NOMO-1 (cell line): ENCODE measurements at regions not wholly inside any gene's neighbourhood (a gene's known extent, or its start where the extent isn't known, plus 50 kb on each side); places are given as distances from the start of the nearest gene placed in this dataset.
"Not testable (repeated sequence)": the region's sequence is repeated elsewhere in the genome, so short reads cannot be mapped to it uniquely, and the experiment has no call there.

ENCODE experiments used
- DNase-seq, 2 experiments: peaks; one replicate each; lab custom pipeline; 2025; ENCODE audit not compliant: unreplicated experiment in 2 of 2; lab: John Stamatoyannopoulos, UW

- DNase-seq: no peak
These were observed 115.1 kb upstream of the MAP3K7 start for GRCh38 chr6:90701926-90702325.

- DNase-seq: peak; percentile 48 to 81
These were observed 114.4 kb upstream of the MAP3K7 start for GRCh38 chr6:90701146-90701781.

- DNase-seq: no peak
These were observed 108.4 kb upstream of the MAP3K7 start for GRCh38 chr6:90695316-90695715.

GRCh38 chr6:90694802-90695201, 107.9 kb upstream of the MAP3K7 start:
- no peak for DNase-seq

DNA sequence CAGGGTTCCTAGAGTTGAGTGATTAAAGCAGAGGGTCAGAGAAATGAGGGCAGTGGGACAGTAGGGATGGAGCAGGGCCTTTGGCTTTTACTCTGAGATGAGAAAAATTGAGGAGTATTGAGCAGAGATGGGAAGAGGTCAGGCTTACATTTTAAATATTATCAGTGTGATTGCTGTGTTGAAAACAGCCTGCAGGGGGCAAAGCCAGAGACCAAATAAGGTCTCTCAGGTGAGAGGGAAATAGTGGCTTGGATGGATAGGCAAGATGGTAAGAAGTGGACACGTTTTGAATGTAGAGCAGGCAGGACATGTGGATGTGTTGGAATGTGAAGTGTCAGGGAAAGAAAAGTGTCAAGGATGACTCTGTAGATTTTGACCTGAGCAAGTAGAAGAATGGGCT, 105.0 kb upstream of the MAP3K7 start:
- DNase-seq: no peak

GRCh38 chr6:90689172-90689571, 102.3 kb upstream of the MAP3K7 start:
- peak in 1 of 2 experiments; percentile 30 for DNase-seq

- no peak for DNase-seq
These were observed 101.0 kb upstream of the MAP3K7 start for GRCh38 chr6:90687775-90688380.

GRCh38 chr6:90681863-90682262, 95.0 kb upstream of the MAP3K7 start:
- DNase-seq: no peak

- no peak for DNase-seq
These were observed 91.3 kb upstream of the MAP3K7 start for GRCh38 chr6:90678049-90678779.

DNA sequence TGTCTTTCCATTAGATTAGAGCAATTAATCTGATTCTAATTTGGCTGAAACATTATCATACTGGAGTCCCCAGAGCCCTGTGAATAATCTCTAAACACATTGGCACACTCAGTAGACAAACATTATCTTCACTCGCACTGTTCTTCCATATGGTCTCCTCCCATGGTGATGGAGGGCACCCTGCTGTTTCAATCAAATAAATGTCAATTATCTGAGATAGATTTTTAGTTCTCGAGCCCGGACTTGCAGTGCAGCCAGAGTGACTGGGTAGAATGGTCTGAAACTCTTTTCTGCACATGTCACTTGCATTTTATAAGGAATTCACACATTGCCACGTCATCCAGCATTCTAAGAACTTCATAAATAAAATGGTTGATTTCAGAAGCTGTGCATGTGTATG, 90.6 kb upstream of the MAP3K7 start:
- DNase-seq: no peak

DNA sequence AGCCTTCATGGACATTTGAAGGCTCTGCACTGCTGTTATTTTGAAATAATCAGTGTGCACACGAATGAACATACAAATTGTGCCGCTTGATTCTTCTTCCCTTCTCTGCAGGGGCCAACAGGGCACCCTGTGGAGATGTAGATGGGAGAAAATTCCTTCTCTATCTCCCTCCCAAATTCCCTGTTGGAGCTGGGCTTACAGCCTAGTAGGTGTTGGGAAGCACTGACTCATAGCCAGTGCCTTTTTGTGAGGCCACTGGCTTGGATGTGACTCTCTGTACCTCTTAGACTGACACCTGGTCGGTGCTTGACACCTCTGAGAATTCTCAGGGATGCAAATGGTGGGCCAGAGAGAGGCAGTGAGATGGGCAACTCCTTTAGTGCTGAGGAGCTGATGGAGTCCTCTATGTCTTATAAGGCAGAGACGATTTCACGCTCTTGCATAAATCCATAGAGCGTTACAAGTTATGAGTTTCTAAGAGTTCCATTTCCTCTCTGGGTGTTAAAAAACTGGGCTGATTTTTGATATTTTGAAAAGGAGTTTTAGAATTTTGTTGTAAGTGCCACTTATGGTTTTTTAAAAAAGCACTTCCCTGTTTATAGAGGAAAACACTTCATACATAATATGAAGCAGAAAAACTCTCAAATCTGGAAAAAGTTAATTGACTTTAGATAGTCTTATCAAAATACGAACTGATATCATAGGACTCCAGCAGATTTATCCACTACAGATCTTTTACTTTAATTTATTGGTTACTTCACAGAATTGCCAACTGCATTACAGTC, 89.8 kb upstream of the MAP3K7 start:
- DNase-seq: no peak

DNA sequence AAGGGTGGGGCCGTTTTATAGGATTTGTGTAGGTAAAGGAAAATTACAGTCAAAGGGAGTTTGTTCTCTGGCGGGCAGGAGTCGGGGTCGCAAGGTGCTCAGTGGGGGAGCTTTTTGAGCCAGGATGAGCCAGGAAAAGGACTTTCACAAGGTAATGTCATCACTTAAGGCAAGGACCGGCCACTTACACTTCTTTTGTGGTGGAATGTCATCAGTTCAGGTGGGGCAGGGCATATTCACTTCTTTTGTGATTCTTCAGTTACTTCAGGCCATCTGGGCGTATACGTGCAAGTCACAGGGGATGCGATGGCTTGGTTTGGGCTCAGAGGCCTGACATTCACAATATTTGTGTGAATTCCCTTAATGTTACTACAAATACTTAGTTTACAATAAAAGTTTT, 88.2 kb upstream of the MAP3K7 start:
- DNase-seq: not testable (repeated sequence)

DNA sequence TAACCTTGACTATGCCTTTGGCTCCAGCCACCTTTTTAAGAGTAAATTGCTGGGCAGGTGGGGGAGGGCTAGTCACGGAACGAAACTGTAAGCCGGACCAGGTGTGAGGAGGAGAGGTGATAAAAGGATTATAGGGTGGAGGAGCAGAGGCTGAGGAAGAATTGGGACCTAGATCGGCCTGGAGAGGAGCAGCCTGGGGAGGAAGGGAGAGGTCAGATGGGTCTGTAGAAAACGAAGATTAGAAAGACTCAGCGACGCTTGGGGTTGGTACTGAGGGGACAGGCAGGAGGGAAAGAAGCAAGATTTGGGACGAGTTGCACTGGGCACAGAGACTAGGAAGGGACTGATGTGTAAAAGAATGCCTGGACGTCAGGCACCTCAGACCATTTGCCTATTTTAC, 87.2 kb upstream of the MAP3K7 start:
- not testable (repeated sequence) for DNase-seq

- DNase-seq: no peak
These were observed 83.0 kb upstream of the MAP3K7 start for GRCh38 chr6:90669846-90670245.

DNA sequence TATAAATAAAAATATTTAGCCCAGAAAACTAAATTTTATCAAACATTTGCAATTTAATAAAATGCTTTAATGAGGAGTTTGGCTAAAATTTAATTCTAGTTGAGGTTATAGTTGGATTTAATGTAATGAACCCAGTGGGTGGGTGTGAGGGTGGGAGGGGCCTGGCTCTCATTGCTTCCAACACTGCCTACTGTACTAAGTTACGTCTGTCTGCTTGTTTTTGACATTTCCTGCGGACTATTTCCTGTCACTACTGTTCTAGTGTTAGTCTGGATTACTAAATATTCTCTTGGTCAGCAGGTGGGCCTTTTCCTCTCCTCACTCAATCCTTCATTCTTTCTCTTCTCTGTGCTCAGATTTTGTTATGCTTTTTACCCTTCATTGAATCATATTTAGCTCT, 82.5 kb upstream of the MAP3K7 start:
- DNase-seq: no peak

DNA sequence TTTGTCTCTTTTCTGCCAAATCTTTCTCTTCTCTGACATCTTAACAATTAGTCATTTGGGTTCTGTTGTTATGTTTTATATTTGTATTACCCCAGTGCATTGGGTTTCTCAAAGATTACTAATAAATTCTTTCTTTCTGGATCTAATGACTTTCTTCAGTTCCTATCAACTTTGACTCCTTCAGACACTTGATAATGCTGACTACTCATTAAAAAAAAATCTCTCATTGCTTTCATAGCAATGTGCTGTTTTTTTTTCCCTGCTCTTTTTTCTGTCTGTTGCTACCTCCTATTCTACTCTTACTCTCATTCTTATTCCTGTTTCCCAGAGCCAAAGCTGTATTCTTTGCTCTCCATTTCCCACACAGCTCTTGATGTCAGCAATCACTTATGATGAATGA, 81.3 kb upstream of the MAP3K7 start:
- no peak for DNase-seq

GRCh38 chr6:90663873-90664272, 77.0 kb upstream of the MAP3K7 start:
- DNase-seq: no peak

DNA sequence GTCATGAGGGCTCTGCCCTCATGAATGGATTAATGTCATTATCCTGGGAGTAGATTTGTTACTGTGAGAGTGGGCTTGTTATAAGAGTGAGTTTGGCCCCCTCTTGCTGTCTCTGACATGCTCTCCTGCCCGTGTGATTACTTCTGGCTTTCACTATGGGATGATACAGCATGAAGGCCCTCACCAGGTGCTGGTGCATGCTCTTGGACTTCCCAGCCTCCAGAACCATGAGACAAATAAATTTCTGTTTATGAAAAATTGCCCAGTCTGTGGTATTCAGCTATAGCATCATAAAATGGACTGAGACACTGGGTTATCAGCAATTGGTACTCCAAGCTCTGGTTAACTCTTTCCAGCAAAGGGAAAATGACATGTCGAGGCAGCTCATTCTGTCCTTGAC, 76.2 kb upstream of the MAP3K7 start:
- DNase-seq: no peak

- no peak for DNase-seq
These were observed 74.1 kb upstream of the MAP3K7 start for GRCh38 chr6:90660931-90661330.

DNA sequence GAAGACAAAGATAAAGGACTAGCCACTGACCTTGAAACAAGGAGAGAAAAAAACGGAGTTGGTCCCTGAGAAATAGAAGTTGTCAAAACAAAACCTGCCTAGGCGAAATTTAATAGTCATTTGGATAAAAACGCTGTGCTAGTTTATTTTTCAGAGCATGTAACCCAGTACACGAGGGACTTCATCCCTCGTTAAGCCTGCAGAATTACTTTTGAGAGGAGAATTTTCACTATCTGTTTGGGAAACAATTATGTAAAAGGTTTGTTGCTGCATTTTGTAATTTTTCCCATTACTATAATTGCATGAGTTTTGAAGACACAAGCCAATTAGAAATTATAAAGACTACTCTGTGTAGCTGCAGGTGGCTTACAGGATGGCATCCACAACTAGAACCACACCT, 71.6 kb upstream of the MAP3K7 start:
- no peak for DNase-seq

DNA sequence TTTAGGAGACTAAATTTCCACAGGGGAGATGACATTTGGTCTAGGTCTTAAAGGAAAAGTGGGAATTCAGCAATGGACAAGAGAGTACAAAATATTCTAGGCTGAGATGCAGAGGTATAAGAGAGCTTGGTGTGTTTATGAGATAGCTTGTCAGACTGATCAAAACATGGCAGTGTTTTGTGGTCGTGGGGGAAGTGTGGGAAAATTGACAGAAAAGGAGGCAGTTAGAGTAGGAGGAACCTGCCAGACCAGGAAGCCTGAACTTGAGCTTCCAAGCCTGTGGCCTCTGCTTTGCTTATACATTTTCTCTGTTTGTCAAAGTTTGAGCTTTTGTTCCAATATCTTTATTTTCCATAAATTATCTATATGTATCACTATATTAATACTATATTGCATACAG, 69.5 kb upstream of the MAP3K7 start:
- no peak for DNase-seq
